Nucleus accumbens (tissue), 56 donors: ENCODE measurements at regions not wholly inside any gene's neighbourhood (a gene's known extent, or its start where the extent isn't known, plus 50 kb on each side); places are given as distances from the start of the nearest gene placed in this dataset.

ENCODE experiments used
- DNase-seq, 56 donors: peaks; one replicate each; lab custom pipeline; 2025; lab: John Stamatoyannopoulos, UW

- no peak for DNase-seq
Observed at GRCh38 chr12:111163422-111163821, 205.5 kb downstream of the PHETA1 start.

GRCh38 chr12:111161898-111162297, 207.0 kb downstream of the PHETA1 start:
- no peak for DNase-seq

GRCh38 chr12:111160350-111161241, 208.3 kb downstream of the PHETA1 start:
- no peak for DNase-seq

- DNase-seq: no peak
Observed at GRCh38 chr12:111158992-111159391, 209.9 kb downstream of the PHETA1 start.

GRCh38 chr12:111157486-111157885, 211.4 kb downstream of the PHETA1 start:
- DNase-seq: no peak

- DNase-seq: no peak
Observed at GRCh38 chr12:111156304-111156703, 212.6 kb downstream of the PHETA1 start.

GRCh38 chr12:111155521-111155920, 213.4 kb downstream of the PHETA1 start:
- DNase-seq: no peak

- DNase-seq: no peak
Observed at GRCh38 chr12:111155020-111155419, 213.9 kb downstream of the PHETA1 start.

GRCh38 chr12:111154147-111154834, 214.6 kb downstream of the PHETA1 start:
- DNase-seq: no peak

- no peak for DNase-seq
Observed at GRCh38 chr12:111152561-111152960, 216.3 kb downstream of the PHETA1 start.

- DNase-seq: no peak
Observed at GRCh38 chr12:111150921-111151840, 217.7 kb downstream of the PHETA1 start.

- DNase-seq: no peak
Observed at GRCh38 chr12:111150360-111150759, 218.5 kb downstream of the PHETA1 start.

GRCh38 chr12:111149299-111149698, 219.6 kb downstream of the PHETA1 start:
- DNase-seq: peak in 1 of 56 donors; percentile 6

- DNase-seq: no peak
Observed at GRCh38 chr12:111148005-111148404, 220.9 kb downstream of the PHETA1 start.

GRCh38 chr12:111143271-111143670, 222.9 kb upstream of the MYL2 start:
- DNase-seq: no peak

- no peak for DNase-seq
Observed at GRCh38 chr12:111141205-111141604, 220.8 kb upstream of the MYL2 start.

GRCh38 chr12:111138016-111138415, 217.6 kb upstream of the MYL2 start:
- DNase-seq: peak in 2 of 56 donors; percentile 3 to 4

GRCh38 chr12:111135293-111135832, 215.0 kb upstream of the MYL2 start:
- DNase-seq: no peak

GRCh38 chr12:111130336-111130735, 210.0 kb upstream of the MYL2 start:
- no peak for DNase-seq

GRCh38 chr12:111129149-111129767, 208.9 kb upstream of the MYL2 start:
- no peak for DNase-seq
